ENCODE measurements at regions not wholly inside any gene's neighbourhood (a gene's known extent, or its start where the extent isn't known, plus 50 kb on each side); places are given as distances from the start of the nearest gene placed in this dataset.

GRCh38 chr20:22264917-22265316 is 319.5 kb downstream of the FOXA2 start:
- TF ChIP-seq POLR2A (IDR thresholded peaks at IDR 0.05; ENCODE audit: extremely low read depth, insufficient read length) (no peak), MAX (IDR thresholded peaks at IDR 0.05; ENCODE audit: low read depth, low read length) (no peak), MYC (IDR thresholded peaks at IDR 0.05; ENCODE audit: low read depth, low read length) (no peak)
- TF ChIP-seq, protein P1, sequence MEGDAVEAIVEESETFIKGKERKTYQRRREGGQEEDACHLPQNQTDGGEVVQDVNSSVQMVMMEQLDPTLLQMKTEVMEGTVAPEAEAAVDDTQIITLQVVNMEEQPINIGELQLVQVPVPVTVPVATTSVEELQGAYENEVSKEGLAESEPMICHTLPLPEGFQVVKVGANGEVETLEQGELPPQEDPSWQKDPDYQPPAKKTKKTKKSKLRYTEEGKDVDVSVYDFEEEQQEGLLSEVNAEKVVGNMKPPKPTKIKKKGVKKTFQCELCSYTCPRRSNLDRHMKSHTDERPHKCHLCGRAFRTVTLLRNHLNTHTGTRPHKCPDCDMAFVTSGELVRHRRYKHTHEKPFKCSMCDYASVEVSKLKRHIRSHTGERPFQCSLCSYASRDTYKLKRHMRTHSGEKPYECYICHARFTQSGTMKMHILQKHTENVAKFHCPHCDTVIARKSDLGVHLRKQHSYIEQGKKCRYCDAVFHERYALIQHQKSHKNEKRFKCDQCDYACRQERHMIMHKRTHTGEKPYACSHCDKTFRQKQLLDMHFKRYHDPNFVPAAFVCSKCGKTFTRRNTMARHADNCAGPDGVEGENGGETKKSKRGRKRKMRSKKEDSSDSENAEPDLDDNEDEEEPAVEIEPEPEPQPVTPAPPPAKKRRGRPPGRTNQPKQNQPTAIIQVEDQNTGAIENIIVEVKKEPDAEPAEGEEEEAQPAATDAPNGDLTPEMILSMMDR (IDR thresholded peaks at IDR 0.05; ENCODE audit: low read depth, low read length), result no peak

All from NB4 (cell line).